ENCODE measurements at regions not wholly inside any gene's neighbourhood (a gene's known extent, or its start where the extent isn't known, plus 50 kb on each side); places are given as distances from the start of the nearest gene placed in this dataset.
A peak's percentile ranks its signal among the peaks of the same experiment; 100 is the strongest.

DNA sequence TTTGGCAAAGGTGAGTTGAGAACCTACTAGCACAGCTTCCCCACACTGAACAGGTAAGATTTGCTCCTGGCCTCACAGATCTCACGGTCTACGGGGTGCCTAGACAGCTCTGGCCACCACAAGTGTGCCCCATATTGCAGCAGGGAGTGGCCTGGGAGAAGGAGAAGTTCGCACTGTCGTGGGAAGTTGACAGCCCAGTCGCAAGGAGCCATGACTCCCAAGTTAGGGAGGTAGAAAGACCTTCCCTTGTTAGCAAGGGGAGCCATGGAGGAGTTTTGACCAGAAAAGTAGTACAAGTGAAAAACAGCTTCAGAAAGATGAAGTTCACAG, 316.3 kb downstream of the BCL11B start:
- H3K36me3 ChIP-seq (ENCODE audit: control insufficient read depth in 2 of 3, insufficient read depth in 3 of 3, low read length in 3 of 3): no peaks in the 10 kb centered on the region
- no peak overlapping the region for H3K9ac ChIP-seq (ENCODE audit: low read length in 3 of 3)
- no peaks in the 10 kb centered on the region for H3K9me3 ChIP-seq (ENCODE audit: control insufficient read depth in 2 of 3, insufficient read depth in 1 of 3, low read length in 3 of 3)
- H3K4me1 ChIP-seq (ENCODE audit: control insufficient read depth in 2 of 3, insufficient read depth in 2 of 3, low read depth in 1 of 3, low read length in 3 of 3): no peaks in the 10 kb centered on the region
- no peaks in the 10 kb centered on the region for H3K27me3 ChIP-seq (ENCODE audit: control insufficient read depth, insufficient read depth, low read length)
- FAIRE-seq (no peak), DNase-seq (no peak)
- H3K4me3 ChIP-seq (ENCODE audit: low read length in 3 of 3): no peak overlapping the region
- no peak overlapping the region for H3K27ac ChIP-seq (ENCODE audit: low read depth in 2 of 2, low read length in 2 of 2)
- intact Hi-C loops (cut with DNase I): no loop called here
- TF ChIP-seq, protein P1, sequence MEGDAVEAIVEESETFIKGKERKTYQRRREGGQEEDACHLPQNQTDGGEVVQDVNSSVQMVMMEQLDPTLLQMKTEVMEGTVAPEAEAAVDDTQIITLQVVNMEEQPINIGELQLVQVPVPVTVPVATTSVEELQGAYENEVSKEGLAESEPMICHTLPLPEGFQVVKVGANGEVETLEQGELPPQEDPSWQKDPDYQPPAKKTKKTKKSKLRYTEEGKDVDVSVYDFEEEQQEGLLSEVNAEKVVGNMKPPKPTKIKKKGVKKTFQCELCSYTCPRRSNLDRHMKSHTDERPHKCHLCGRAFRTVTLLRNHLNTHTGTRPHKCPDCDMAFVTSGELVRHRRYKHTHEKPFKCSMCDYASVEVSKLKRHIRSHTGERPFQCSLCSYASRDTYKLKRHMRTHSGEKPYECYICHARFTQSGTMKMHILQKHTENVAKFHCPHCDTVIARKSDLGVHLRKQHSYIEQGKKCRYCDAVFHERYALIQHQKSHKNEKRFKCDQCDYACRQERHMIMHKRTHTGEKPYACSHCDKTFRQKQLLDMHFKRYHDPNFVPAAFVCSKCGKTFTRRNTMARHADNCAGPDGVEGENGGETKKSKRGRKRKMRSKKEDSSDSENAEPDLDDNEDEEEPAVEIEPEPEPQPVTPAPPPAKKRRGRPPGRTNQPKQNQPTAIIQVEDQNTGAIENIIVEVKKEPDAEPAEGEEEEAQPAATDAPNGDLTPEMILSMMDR (IDR thresholded peaks at IDR 0.05; ENCODE audit: borderline replicate concordance, extremely low read depth, insufficient read depth): no peak

DNA sequence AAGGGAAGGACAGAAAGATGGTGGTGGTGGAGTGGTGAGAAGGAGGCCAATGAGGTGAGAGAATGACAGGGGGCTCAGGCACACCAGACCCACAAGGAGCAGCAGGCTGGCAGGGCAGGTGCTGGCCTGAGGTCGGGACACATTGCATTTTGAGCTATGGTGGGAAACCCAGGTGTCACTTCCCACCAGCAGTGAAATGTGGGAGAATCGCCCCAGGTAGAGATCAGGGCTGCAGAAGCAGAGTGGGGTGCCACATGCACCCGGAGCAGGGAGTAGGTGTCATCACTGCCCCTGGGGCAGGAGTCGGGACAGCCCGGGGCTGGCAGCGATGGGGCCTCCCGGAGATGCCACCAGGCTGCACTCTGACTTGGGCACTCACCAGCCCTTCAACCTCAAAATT, 315.8 kb downstream of the BCL11B start:
- FAIRE-seq (no peak), DNase-seq (peak in 1 of 5 donors; percentile 11)
- H3K27ac ChIP-seq (ENCODE audit: low read depth in 2 of 2, low read length in 2 of 2): no peak overlapping the region
- H3K4me1 ChIP-seq (ENCODE audit: control insufficient read depth in 2 of 3, insufficient read depth in 2 of 3, low read depth in 1 of 3, low read length in 3 of 3): no peaks in the 10 kb centered on the region
- intact Hi-C loops (cut with DNase I): no loop called here
- TF ChIP-seq, protein P1 (IDR thresholded peaks at IDR 0.05; ENCODE audit: borderline replicate concordance, extremely low read depth, insufficient read depth): no peak
- no peak overlapping the region for H3K4me3 ChIP-seq (ENCODE audit: low read length in 3 of 3)
- no peak overlapping the region for H3K9ac ChIP-seq (ENCODE audit: low read length in 3 of 3)
- H3K27me3 ChIP-seq (ENCODE audit: control insufficient read depth, insufficient read depth, low read length): no peaks in the 10 kb centered on the region
- no peaks in the 10 kb centered on the region for H3K9me3 ChIP-seq (ENCODE audit: control insufficient read depth in 2 of 3, insufficient read depth in 1 of 3, low read length in 3 of 3)
- no peaks in the 10 kb centered on the region for H3K36me3 ChIP-seq (ENCODE audit: control insufficient read depth in 2 of 3, insufficient read depth in 3 of 3, low read length in 3 of 3)

DNA sequence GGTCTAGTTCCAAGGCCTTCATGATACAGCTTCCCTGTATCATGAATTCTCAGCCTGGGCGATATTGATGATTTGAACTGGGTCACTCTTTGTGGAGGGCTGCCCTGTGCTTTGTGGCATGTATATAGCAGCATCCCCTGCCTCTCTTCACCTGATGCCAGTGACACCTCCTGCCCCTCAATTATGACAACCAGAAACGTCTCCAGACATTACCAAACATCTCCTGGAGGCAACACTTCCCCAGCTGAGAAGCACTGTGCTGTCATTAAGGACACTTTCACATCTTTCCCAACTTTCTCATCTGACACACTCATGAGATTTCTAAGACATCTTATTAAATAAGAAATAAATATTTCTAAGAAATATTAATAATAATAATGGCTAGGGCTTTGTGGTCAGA, 315.3 kb downstream of the BCL11B start:
- FAIRE-seq (no peak), DNase-seq (no peak)
- TF ChIP-seq, protein P1 (IDR thresholded peaks at IDR 0.05; ENCODE audit: borderline replicate concordance, extremely low read depth, insufficient read depth): no peak
- Histone ChIP-seq H3K27ac (ENCODE audit: low read depth in 2 of 2, low read length in 2 of 2) (no peak overlapping the region), H3K9ac (ENCODE audit: low read length in 3 of 3) (no peak overlapping the region), H3K4me3 (ENCODE audit: low read length in 3 of 3) (no peak overlapping the region), H3K9me3 (ENCODE audit: control insufficient read depth in 2 of 3, insufficient read depth in 1 of 3, low read length in 3 of 3) (no peaks in the 10 kb centered on the region), H3K4me1 (ENCODE audit: control insufficient read depth in 2 of 3, insufficient read depth in 2 of 3, low read depth in 1 of 3, low read length in 3 of 3) (no peaks in the 10 kb centered on the region), H3K27me3 (ENCODE audit: control insufficient read depth, insufficient read depth, low read length) (no peaks in the 10 kb centered on the region), H3K36me3 (ENCODE audit: control insufficient read depth in 2 of 3, insufficient read depth in 3 of 3, low read length in 3 of 3) (no peaks in the 10 kb centered on the region)
- intact Hi-C loops (cut with DNase I): no loop called here

Data from kidney (tissue), 13 donors.